B cell (primary cell): ENCODE measurements at regions not wholly inside any gene's neighbourhood (a gene's known extent, or its start where the extent isn't known, plus 50 kb on each side); places are given as distances from the start of the nearest gene placed in this dataset.

Source experiments
- EZH2 ChIP-seq: IDR thresholded peaks from 2 replicates; pipeline ENCODE4 v1.6.1; 2012; ENCODE audit warnings: borderline replicate concordance, low read depth, mild to moderate bottlenecking, moderate library complexity, low read length; ENCODE audit not compliant: insufficient read depth, poor library complexity, severe bottlenecking
- TF ChIP-seq, protein P1 (sequence below): fragments of 200-600 bp; IDR thresholded peaks from one replicate; pipeline ENCODE4 v1.8.0; 2022; ENCODE audit warnings: antibody characterized with exemption, mild to moderate bottlenecking

DNA sequence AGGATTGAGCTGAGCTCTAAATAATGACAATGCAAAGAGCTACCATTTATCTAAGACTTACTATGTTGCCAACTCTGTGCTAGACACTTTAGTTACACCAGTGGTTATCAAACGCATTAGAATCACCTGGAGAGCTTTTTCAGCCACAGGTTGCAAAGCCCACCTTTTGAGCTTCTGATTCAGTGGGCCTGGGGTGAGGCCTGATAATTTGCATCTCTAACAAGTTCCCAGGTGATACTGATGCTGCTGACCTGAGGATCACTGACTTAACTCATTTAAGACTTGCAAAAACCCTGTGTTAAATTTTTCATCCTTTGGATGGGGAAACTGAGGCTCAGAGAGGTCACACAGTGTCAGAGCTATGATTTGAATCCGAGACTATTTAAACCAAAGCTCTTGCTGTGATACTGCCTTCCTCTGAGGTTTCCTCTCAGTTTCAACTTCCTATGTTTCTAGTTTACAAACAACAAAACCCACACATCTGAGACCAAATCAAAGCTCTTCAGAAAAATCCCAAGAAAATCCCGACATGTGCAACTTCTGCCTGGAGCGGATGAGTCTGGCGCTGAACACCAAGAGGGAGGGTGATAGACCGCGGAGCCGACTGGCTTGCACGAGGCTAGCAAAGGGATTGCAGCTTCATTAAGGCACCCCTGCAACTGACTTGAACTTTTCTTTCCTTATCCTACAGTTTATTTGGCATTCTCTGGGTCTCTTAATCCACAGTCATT is 124.9 kb downstream of the CYP26A1 start:
- TF ChIP-seq, protein P1, sequence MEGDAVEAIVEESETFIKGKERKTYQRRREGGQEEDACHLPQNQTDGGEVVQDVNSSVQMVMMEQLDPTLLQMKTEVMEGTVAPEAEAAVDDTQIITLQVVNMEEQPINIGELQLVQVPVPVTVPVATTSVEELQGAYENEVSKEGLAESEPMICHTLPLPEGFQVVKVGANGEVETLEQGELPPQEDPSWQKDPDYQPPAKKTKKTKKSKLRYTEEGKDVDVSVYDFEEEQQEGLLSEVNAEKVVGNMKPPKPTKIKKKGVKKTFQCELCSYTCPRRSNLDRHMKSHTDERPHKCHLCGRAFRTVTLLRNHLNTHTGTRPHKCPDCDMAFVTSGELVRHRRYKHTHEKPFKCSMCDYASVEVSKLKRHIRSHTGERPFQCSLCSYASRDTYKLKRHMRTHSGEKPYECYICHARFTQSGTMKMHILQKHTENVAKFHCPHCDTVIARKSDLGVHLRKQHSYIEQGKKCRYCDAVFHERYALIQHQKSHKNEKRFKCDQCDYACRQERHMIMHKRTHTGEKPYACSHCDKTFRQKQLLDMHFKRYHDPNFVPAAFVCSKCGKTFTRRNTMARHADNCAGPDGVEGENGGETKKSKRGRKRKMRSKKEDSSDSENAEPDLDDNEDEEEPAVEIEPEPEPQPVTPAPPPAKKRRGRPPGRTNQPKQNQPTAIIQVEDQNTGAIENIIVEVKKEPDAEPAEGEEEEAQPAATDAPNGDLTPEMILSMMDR = no peak
- TF ChIP-seq EZH2 = no peak
